Osteoblast (primary cell): ENCODE measurements at regions not wholly inside any gene's neighbourhood (a gene's known extent, or its start where the extent isn't known, plus 50 kb on each side); places are given as distances from the start of the nearest gene placed in this dataset.

Experiments used
- DNase-seq: peaks from one replicate; pipeline ENCODE4 v3.0.0; 2011; ENCODE audit warnings: low spot score, mixed read lengths; ENCODE audit not compliant: insufficient read length; ENCODE audit errors: missing footprints
- H2AFZ ChIP-seq: 2 replicates; pipeline ENCODE4 v1.6.0; 2011; ENCODE audit warnings: mild to moderate bottlenecking, low read length
- H3K27ac ChIP-seq: 2 replicates; pipeline ENCODE4 v1.5.1; 2011; ENCODE audit warnings: mild to moderate bottlenecking, low read depth, low read length, moderate library complexity
- H3K27me3 ChIP-seq: 2 replicates; pipeline ENCODE4 v1.6.0; 2012; ENCODE audit warnings: mild to moderate bottlenecking, control low read depth, inconsistent platforms, low read length, moderate library complexity; ENCODE audit not compliant: insufficient read depth
- H3K36me3 ChIP-seq: 2 replicates; pipeline ENCODE4 v1.5.1; 2011; ENCODE audit warnings: mild to moderate bottlenecking, low read length, control low read depth, moderate library complexity; ENCODE audit not compliant: insufficient read depth
- H3K4me1 ChIP-seq: 2 replicates; pipeline ENCODE4 v1.5.1; 2011; ENCODE audit warnings: mild to moderate bottlenecking, low read length, control low read depth, moderate library complexity; ENCODE audit not compliant: insufficient read depth
- H3K4me2 ChIP-seq: 2 replicates; pipeline ENCODE4 v1.6.0; 2011; ENCODE audit warnings: mild to moderate bottlenecking, low read length; ENCODE audit not compliant: insufficient read depth
- H3K4me3 ChIP-seq: fragments of 200-600 bp; sonication (generic); 3 replicates; pipeline ENCODE4 v1.5.1; 2012; ENCODE audit warnings: mild to moderate bottlenecking, low read length, inconsistent platforms; ENCODE audit not compliant: insufficient read depth
- H3K79me2 ChIP-seq: 2 replicates; pipeline ENCODE4 v1.6.0; 2012; ENCODE audit warnings: mild to moderate bottlenecking, low read length, control low read depth, inconsistent platforms; ENCODE audit not compliant: insufficient read depth
- H3K9me3 ChIP-seq: 2 replicates; pipeline ENCODE4 v1.5.1; 2011; ENCODE audit warnings: low read depth, low read length, control low read depth
- H4K20me1 ChIP-seq: 2 replicates; pipeline ENCODE4 v1.6.0; 2012; ENCODE audit warnings: mild to moderate bottlenecking, low read length, control low read depth; ENCODE audit not compliant: insufficient read depth
- CTCF ChIP-seq: IDR thresholded peaks from 2 replicates; pipeline ENCODE4 v1.5.1; 2011; ENCODE audit warnings: mild to moderate bottlenecking, low read depth, low read length, moderate library complexity; ENCODE audit errors: extremely low read depth

GRCh38 chr1:104801344-104801743 is 1051.6 kb downstream of the AMY1C start:
- Histone ChIP-seq H3K4me3 (no peak overlapping the region), H2AFZ (no peak overlapping the region), H3K27me3 (no peaks in the 10 kb centered on the region), H3K79me2 (no peaks in the 10 kb centered on the region), H3K9me3 (no peaks in the 10 kb centered on the region), H3K27ac (no peak overlapping the region), H4K20me1 (no peaks in the 10 kb centered on the region), H3K4me1 (no peaks in the 10 kb centered on the region), H3K36me3 (no peaks in the 10 kb centered on the region), H3K4me2 (no peak overlapping the region)
- DNase-seq, result no peak
- TF ChIP-seq CTCF, result no peak

DNA sequence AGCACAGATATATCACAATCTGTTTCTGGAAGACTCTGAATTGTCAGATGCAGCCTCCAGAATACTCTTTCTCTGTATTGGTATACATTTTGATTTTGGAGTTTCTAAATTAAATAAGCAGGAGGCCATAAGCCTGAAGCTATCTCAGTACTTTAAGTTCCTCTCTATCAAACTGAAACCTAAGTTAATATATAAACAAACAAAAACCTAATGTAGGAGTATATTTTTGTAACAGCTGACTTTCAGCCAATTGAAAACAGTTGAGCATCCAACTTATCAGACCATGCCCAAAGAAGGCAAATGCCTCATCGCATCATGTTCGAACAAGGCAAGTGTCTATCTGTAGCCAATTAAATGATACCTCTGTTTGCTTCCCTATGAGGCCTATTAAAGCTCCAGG is 1054.4 kb downstream of the AMY1C start:
- no peak for TF ChIP-seq CTCF
- Histone ChIP-seq H3K36me3 (no peaks in the 10 kb centered on the region), H3K27ac (no peak overlapping the region), H3K4me1 (no peaks in the 10 kb centered on the region), H3K79me2 (no peaks in the 10 kb centered on the region), H3K4me3 (no peak overlapping the region), H2AFZ (no peak overlapping the region), H4K20me1 (no peaks in the 10 kb centered on the region), H3K9me3 (no peaks in the 10 kb centered on the region), H3K27me3 (no peaks in the 10 kb centered on the region), H3K4me2 (no peak overlapping the region)
- no peak for DNase-seq

- no peak for TF ChIP-seq CTCF
- no peak for DNase-seq
- Histone ChIP-seq H3K4me3 (no peak overlapping the region), H4K20me1 (no peaks in the 10 kb centered on the region), H3K27ac (no peak overlapping the region), H3K36me3 (no peaks in the 10 kb centered on the region), H3K4me1 (no peaks in the 10 kb centered on the region), H3K9me3 (no peaks in the 10 kb centered on the region), H3K4me2 (no peak overlapping the region), H3K27me3 (no peaks in the 10 kb centered on the region), H3K79me2 (no peaks in the 10 kb centered on the region), H2AFZ (no peak overlapping the region)
Measured at GRCh38 chr1:104807590-104807989, 1057.9 kb downstream of the AMY1C start.

- no peaks in the 10 kb centered on the region for H3K79me2 ChIP-seq
- H3K27ac ChIP-seq, result no peak overlapping the region
- H4K20me1 ChIP-seq, result no peaks in the 10 kb centered on the region
- H3K9me3 ChIP-seq, result no peaks in the 10 kb centered on the region
- no peak overlapping the region for H3K4me2 ChIP-seq
- H3K27me3 ChIP-seq, result no peaks in the 10 kb centered on the region
- H3K4me3 ChIP-seq, result no peak overlapping the region
- no peaks in the 10 kb centered on the region for H3K36me3 ChIP-seq
- TF ChIP-seq CTCF, result no peak
- H3K4me1 ChIP-seq, result no peaks in the 10 kb centered on the region
- no peak for DNase-seq
- no peak overlapping the region for H2AFZ ChIP-seq
Measured at GRCh38 chr1:104825401-104825800, 1075.7 kb downstream of the AMY1C start.
